ENCODE measurements at regions not wholly inside any gene's neighbourhood (a gene's known extent, or its start where the extent isn't known, plus 50 kb on each side); places are given as distances from the start of the nearest gene placed in this dataset.

GRCh38 chr20:11748436-11748835 is 169.3 kb upstream of the BTBD3 start:
- Histone ChIP-seq H4K20me1 (ENCODE audit: insufficient read depth) (no peaks in the 10 kb centered on the region), H3K4me1 (ENCODE audit: control insufficient read depth in 1 of 2, insufficient read depth in 2 of 2, low read depth in 1 of 2, low read length in 1 of 2) (no peaks in the 10 kb centered on the region), H3K79me2 (ENCODE audit: insufficient read depth) (no peaks in the 10 kb centered on the region), H3K9me3 (no peaks in the 10 kb centered on the region), H3K9me2 (no peaks in the 10 kb centered on the region), H3K4me3 (ENCODE audit: low read depth in 2 of 2, low read length in 1 of 2) (no peak overlapping the region), H3K9ac (no peak overlapping the region), H3K36me3 (replicated peaks in 1 of 2; ENCODE audit: control insufficient read depth in 1 of 2, insufficient read depth in 2 of 2, low read length in 1 of 2) (no peaks in the 10 kb centered on the region), H2AFZ (ENCODE audit: low read depth) (no peak overlapping the region), H3K4me2 (no peak overlapping the region), H3F3A (replicated peaks; ENCODE audit: insufficient read depth) (no peaks in the 10 kb centered on the region), H3K27me3 (ENCODE audit: insufficient read depth) (no peaks in the 10 kb centered on the region), H3K27ac (ENCODE audit: low read depth in 2 of 2, low read length in 1 of 2) (no peak overlapping the region)
- TF ChIP-seq MAX (IDR thresholded peaks at IDR 0.05; ENCODE audit: low read depth) (no peak), POLR2AphosphoS5 (IDR thresholded peaks at IDR 0.05; ENCODE audit: low read depth, low read length) (no peak), TAF1 (IDR thresholded peaks at IDR 0.05; ENCODE audit: borderline replicate concordance, low read depth, low read length) (no peak), EP300 (IDR thresholded peaks at IDR 0.05; ENCODE audit: borderline replicate concordance in 1 of 2, low read depth in 1 of 2, low read length in 1 of 2) (no peak)
- DNase-seq: no peak
- POLR2A ChIA-PET: no interaction called here
- WGBS (ENCODE audit: low lambda C conversion rate): 3% methylated on average over 2 of the region's 2 CpGs
- CTCF ChIA-PET: no interaction called here

- WGBS (ENCODE audit: low lambda C conversion rate): 24% methylated on average over 2 of the region's 2 CpGs
- H3K9me3 ChIP-seq: no peaks in the 10 kb centered on the region
- H3K27ac ChIP-seq (ENCODE audit: low read depth in 2 of 2, low read length in 1 of 2): no peak overlapping the region
- no peak overlapping the region for H2AFZ ChIP-seq (ENCODE audit: low read depth)
- H4K20me1 ChIP-seq (ENCODE audit: insufficient read depth): no peaks in the 10 kb centered on the region
- POLR2A ChIA-PET: no interaction called here
- H3F3A ChIP-seq (replicated peaks; ENCODE audit: insufficient read depth): no peaks in the 10 kb centered on the region
- H3K9me2 ChIP-seq: no peaks in the 10 kb centered on the region
- TF ChIP-seq FOSL2 (IDR thresholded peaks at IDR 0.05; ENCODE audit: borderline replicate concordance, low read depth): no peak
- CTCF ChIA-PET: no interaction called here
- H3K36me3 ChIP-seq (replicated peaks in 1 of 2; ENCODE audit: control insufficient read depth in 1 of 2, insufficient read depth in 2 of 2, low read length in 1 of 2): no peaks in the 10 kb centered on the region
- no peak overlapping the region for H3K4me3 ChIP-seq (ENCODE audit: low read depth in 2 of 2, low read length in 1 of 2)
- no peak for DNase-seq
- no peaks in the 10 kb centered on the region for H3K27me3 ChIP-seq (ENCODE audit: insufficient read depth)
- H3K9ac ChIP-seq: no peak overlapping the region
- H3K79me2 ChIP-seq (ENCODE audit: insufficient read depth): no peaks in the 10 kb centered on the region
- H3K4me1 ChIP-seq (ENCODE audit: control insufficient read depth in 1 of 2, insufficient read depth in 2 of 2, low read depth in 1 of 2, low read length in 1 of 2): no peaks in the 10 kb centered on the region
- H3K4me2 ChIP-seq: no peak overlapping the region
These were observed 165.4 kb upstream of the BTBD3 start for GRCh38 chr20:11752336-11752735.

- Histone ChIP-seq H3F3A (replicated peaks; ENCODE audit: insufficient read depth) (no peaks in the 10 kb centered on the region), H3K9ac (no peak overlapping the region), H3K9me3 (no peaks in the 10 kb centered on the region), H3K9me2 (no peaks in the 10 kb centered on the region), H3K27me3 (ENCODE audit: insufficient read depth) (no peaks in the 10 kb centered on the region), H3K4me2 (no peak overlapping the region), H3K4me1 (ENCODE audit: control insufficient read depth in 1 of 2, insufficient read depth in 2 of 2, low read depth in 1 of 2, low read length in 1 of 2) (no peaks in the 10 kb centered on the region), H4K20me1 (ENCODE audit: insufficient read depth) (no peaks in the 10 kb centered on the region), H3K36me3 (replicated peaks in 1 of 2; ENCODE audit: control insufficient read depth in 1 of 2, insufficient read depth in 2 of 2, low read length in 1 of 2) (no peaks in the 10 kb centered on the region), H3K4me3 (ENCODE audit: low read depth in 2 of 2, low read length in 1 of 2) (no peak overlapping the region), H3K27ac (ENCODE audit: low read depth in 2 of 2, low read length in 1 of 2) (no peak overlapping the region), H3K79me2 (ENCODE audit: insufficient read depth) (no peaks in the 10 kb centered on the region), H2AFZ (ENCODE audit: low read depth) (no peak overlapping the region)
- DNase-seq: no peak
- 38% methylated on average over 2 of the region's 2 CpGs for WGBS (ENCODE audit: low lambda C conversion rate)
- CTCF ChIA-PET: no interaction called here
- POLR2A ChIA-PET: no interaction called here
- no peak for TF ChIP-seq EZH2phosphoT487 (IDR thresholded peaks at IDR 0.05; ENCODE audit: borderline replicate concordance, low read depth)
- TF ChIP-seq JUND (IDR thresholded peaks at IDR 0.05): no peak
- TF ChIP-seq GATA2 (CRISPR knock-in tag; IDR thresholded peaks at IDR 0.05): no peak
- no peak for TF ChIP-seq FOXM1 (IDR thresholded peaks at IDR 0.05; ENCODE audit: low read depth)
- no peak for TF ChIP-seq POLR2AphosphoS5 (IDR thresholded peaks at IDR 0.05; ENCODE audit: low read depth, low read length)
- no peak for TF ChIP-seq NRF1 (IDR thresholded peaks at IDR 0.05; ENCODE audit: low read depth, low read length)
- no peak for TF ChIP-seq RXRA (IDR thresholded peaks at IDR 0.05; ENCODE audit: borderline replicate concordance, low read depth)
- TF ChIP-seq CHD2 (IDR thresholded peaks at IDR 0.05; ENCODE audit: low read length, partially characterized antibody): no peak
- TF ChIP-seq RCOR1 (IDR thresholded peaks at IDR 0.05; ENCODE audit: low read length): no peak
- TF ChIP-seq MXI1 (IDR thresholded peaks at IDR 0.05; ENCODE audit: low read depth, low read length): no peak
- TF ChIP-seq GABPA (IDR thresholded peaks at IDR 0.05; ENCODE audit: low read depth): no peak
- TF ChIP-seq REST (IDR thresholded peaks at IDR 0.05; ENCODE audit: low read depth, low read length): no peak
- TF ChIP-seq FOXJ3 (CRISPR knock-in tag; IDR thresholded peaks at IDR 0.05): no peak
- no peak for TF ChIP-seq MEF2A (IDR thresholded peaks at IDR 0.05; ENCODE audit: borderline replicate concordance, low read depth)
- TF ChIP-seq YY1 (IDR thresholded peaks at IDR 0.05; ENCODE audit: low read depth): no peak
- TF ChIP-seq ELF1 (IDR thresholded peaks at IDR 0.05): no peak
These were observed 164.5 kb upstream of the BTBD3 start for GRCh38 chr20:11753155-11753554.
